GM12873 (cell line): ENCODE measurements at regions not wholly inside any gene's neighbourhood (a gene's known extent, or its start where the extent isn't known, plus 50 kb on each side); places are given as distances from the start of the nearest gene placed in this dataset.

Experiments used
- CTCF ChIP-seq: IDR thresholded peaks from 2 replicates; pipeline ENCODE4 v1.5.1; 2012; ENCODE audit warnings: low read depth, mild to moderate bottlenecking, moderate library complexity, low read length, control low read depth; ENCODE audit not compliant: insufficient read depth; ENCODE audit errors: missing control alignments

- no peak for TF ChIP-seq CTCF
Observed at GRCh38 chr5:87150630-87151029, 117.1 kb upstream of the RASA1 start.

- no peak for TF ChIP-seq CTCF
Observed at GRCh38 chr5:87151547-87151946, 116.1 kb upstream of the RASA1 start.

GRCh38 chr5:87152886-87153285, 114.8 kb upstream of the RASA1 start:
- no peak for TF ChIP-seq CTCF

- no peak for TF ChIP-seq CTCF
Observed at GRCh38 chr5:87154191-87154590, 113.5 kb upstream of the RASA1 start.

GRCh38 chr5:87155106-87155505, 112.6 kb upstream of the RASA1 start:
- TF ChIP-seq CTCF: no peak

GRCh38 chr5:87156631-87157030, 111.1 kb upstream of the RASA1 start:
- TF ChIP-seq CTCF: no peak

GRCh38 chr5:87164409-87164808, 103.3 kb upstream of the RASA1 start:
- no peak for TF ChIP-seq CTCF
